ENCODE measurements at regions not wholly inside any gene's neighbourhood (a gene's known extent, or its start where the extent isn't known, plus 50 kb on each side); places are given as distances from the start of the nearest gene placed in this dataset.

DNA sequence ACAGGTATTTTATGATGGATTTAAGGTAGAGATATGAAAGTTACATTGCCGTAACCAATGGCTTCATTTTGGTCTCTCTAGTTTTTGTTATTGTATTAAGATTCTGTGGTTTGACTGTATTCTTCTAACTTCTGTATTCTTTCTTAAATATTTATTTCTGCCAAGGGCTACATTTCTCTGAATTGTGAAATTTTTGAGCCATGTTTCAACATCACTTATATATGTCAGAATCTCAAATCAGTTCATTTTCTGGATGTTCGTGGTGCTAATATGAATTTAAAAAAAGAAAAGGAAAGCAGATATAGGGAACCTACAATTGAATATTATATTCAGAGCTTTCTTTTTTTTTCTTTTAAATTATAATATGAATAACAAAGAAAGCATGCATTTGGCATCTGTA, 142.7 kb downstream of the ANXA1 start:
- TF ChIP-seq CTCF (IDR thresholded peaks at IDR 0.05; ENCODE audit: insufficient read depth, low read length, poor library complexity, severe bottlenecking) (no peak), EZH2phosphoT487 (conservative IDR thresholded peaks at IDR 0.05; ENCODE audit: low read length) (no peak)

All from SU-DHL-6 (cell line).